Karpas-422 (cell line): ENCODE measurements at regions not wholly inside any gene's neighbourhood (a gene's known extent, or its start where the extent isn't known, plus 50 kb on each side); places are given as distances from the start of the nearest gene placed in this dataset.

Experiments used
- DNase-seq: peaks from one replicate; pipeline ENCODE4 v3.0.0-alpha.2; 2015
- H2AFZ ChIP-seq: fragments of 200-600 bp; sonication (generic); 2 replicates; pipeline ENCODE4 v1.6.1; 2014; ENCODE audit warnings: antibody characterized with exemption, low read length, mixed read lengths
- H3K27ac ChIP-seq: fragments of 200-600 bp; sonication (generic); 2 replicates; pipeline ENCODE4 v1.5.1; 2014; ENCODE audit warnings: mild to moderate bottlenecking, low read length, moderate library complexity
- H3K27me3 ChIP-seq: fragments of 200-600 bp; sonication (generic); 2 replicates; pipeline ENCODE4 v1.6.1; 2014; ENCODE audit warnings: low read length, mixed read lengths
- H3K36me3 ChIP-seq: fragments of 200-600 bp; sonication (generic); 2 replicates; pipeline ENCODE4 v1.6.1; 2014; ENCODE audit warnings: low read length, mixed read lengths; ENCODE audit not compliant: insufficient read depth
- H3K4me1 ChIP-seq: fragments of 200-600 bp; sonication (generic); 2 replicates; pipeline ENCODE4 v1.6.1; 2014; ENCODE audit warnings: mild to moderate bottlenecking, low read length, mixed read lengths
- H3K4me2 ChIP-seq: fragments of 200-600 bp; sonication (generic); 2 replicates; pipeline ENCODE4 v1.6.1; 2014; ENCODE audit warnings: low read length, low read depth, mild to moderate bottlenecking; ENCODE audit not compliant: poor library complexity, severe bottlenecking
- H3K4me3 ChIP-seq: fragments of 200-600 bp; sonication (generic); 2 replicates; pipeline ENCODE4 v1.5.1; 2014; ENCODE audit warnings: mild to moderate bottlenecking, antibody characterized with exemption, low read length, mixed read lengths
- H3K79me2 ChIP-seq: fragments of 200-600 bp; sonication (generic); 2 replicates; pipeline ENCODE4 v1.6.1; 2014; ENCODE audit warnings: mild to moderate bottlenecking, low read length, mixed read lengths
- H3K9ac ChIP-seq: fragments of 200-600 bp; sonication (generic); 2 replicates; pipeline ENCODE4 v1.6.0; 2014; ENCODE audit warnings: low read length
- H3K9me2 ChIP-seq: fragments of 200-600 bp; sonication (generic), shearing (Covaris generic); replicated peaks from 2 replicates; pipeline ENCODE4 v1.6.0; 2014; ENCODE audit warnings: mild to moderate bottlenecking, low read length, moderate library complexity; ENCODE audit not compliant: insufficient read depth
- H3K9me3 ChIP-seq: fragments of 300-700, 200-600 bp; sonication (generic); 2 replicates; pipeline ENCODE4 v1.6.1; 2014; ENCODE audit warnings: low read length, mixed read lengths
- H4K20me1 ChIP-seq: fragments of 200-600 bp; sonication (generic); 2 replicates; pipeline ENCODE4 v1.6.1; 2014; ENCODE audit warnings: mild to moderate bottlenecking, antibody characterized with exemption, low read length, low read depth; ENCODE audit not compliant: insufficient read depth

DNA sequence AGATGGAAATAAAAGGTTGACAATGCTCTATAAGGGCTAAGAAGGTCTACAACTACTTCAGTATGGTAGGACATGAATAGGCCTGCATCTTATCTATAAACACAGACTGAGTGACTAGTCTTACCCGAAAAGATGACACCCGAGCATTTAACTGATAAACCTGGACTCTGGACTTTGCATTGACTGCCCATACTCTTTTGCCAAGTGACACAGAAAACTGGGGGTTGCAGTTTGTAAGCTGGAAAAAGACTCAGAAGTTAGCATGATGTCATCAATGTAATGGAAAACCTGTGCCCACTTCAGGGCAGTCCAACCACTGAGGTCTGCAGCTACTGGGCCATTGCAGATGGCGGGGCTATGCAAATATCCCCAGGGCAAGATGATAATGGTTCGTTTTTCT lies 258.3 kb upstream of the NEGR1 start:
- Histone ChIP-seq H3K27me3 (no peaks in the 10 kb centered on the region), H2AFZ (no peak overlapping the region), H3K4me2 (no peak overlapping the region), H3K9ac (no peak overlapping the region), H3K4me3 (no peak overlapping the region), H3K9me2 (no peaks in the 10 kb centered on the region), H3K36me3 (no peaks in the 10 kb centered on the region), H3K27ac (no peak overlapping the region), H4K20me1 (no peaks in the 10 kb centered on the region), H3K9me3 (peaks cover 16% of the 10 kb centered on the region), H3K79me2 (no peaks in the 10 kb centered on the region), H3K4me1 (no peaks in the 10 kb centered on the region)
- no peak for DNase-seq

DNA sequence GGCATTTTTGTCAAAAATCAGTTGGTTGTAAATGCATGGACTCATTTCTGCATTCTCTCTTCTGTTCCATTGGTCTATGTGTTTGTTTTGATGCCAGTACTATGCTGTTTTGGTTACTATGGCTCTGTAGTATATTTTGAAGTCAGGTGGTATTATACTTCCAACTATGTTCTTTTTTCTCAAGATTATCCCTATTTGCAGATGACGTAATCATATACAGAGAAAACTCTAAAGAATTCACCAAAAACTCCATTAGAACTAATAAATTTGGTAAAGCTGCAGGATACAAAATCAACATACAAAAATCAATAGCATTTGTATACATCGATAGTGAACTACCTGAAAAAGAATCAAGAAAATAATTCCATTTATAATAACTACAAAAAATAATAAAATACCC lies 253.1 kb upstream of the NEGR1 start:
- Histone ChIP-seq H3K9me3 (peaks cover 24% of the 10 kb centered on the region), H3K4me2 (no peak overlapping the region), H3K4me1 (no peaks in the 10 kb centered on the region), H3K27ac (no peak overlapping the region), H2AFZ (no peak overlapping the region), H3K79me2 (no peaks in the 10 kb centered on the region), H3K4me3 (no peak overlapping the region), H3K9me2 (no peaks in the 10 kb centered on the region), H4K20me1 (no peaks in the 10 kb centered on the region), H3K36me3 (no peaks in the 10 kb centered on the region), H3K9ac (no peak overlapping the region), H3K27me3 (no peaks in the 10 kb centered on the region)
- no peak for DNase-seq

DNA sequence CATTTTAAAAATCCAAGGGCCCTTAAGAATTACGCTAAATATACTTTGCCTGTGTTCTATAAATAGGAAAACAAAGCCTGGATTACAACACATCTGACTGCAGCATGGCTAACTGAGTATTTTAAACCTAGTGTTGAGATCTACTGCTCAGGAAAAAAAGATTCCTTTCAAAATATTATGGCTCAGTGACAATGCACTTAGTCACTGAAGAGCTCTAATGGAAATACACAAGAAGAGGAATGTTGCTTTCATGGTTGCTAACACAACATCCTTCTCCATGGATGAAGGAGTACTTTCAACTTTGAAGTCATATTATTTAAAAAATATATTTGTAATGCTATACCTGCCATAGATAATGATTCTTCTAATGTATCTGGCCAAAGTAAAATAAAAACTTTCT lies 248.3 kb upstream of the NEGR1 start:
- no peaks in the 10 kb centered on the region for H3K4me1 ChIP-seq
- no peak for DNase-seq
- no peak overlapping the region for H3K27ac ChIP-seq
- no peak overlapping the region for H3K9ac ChIP-seq
- no peaks in the 10 kb centered on the region; the same call in 1 of the 2 replicates for H3K9me2 ChIP-seq
- no peaks in the 10 kb centered on the region for H3K79me2 ChIP-seq
- no peaks in the 10 kb centered on the region for H3K36me3 ChIP-seq
- no peaks in the 10 kb centered on the region for H4K20me1 ChIP-seq
- no peak overlapping the region for H3K4me3 ChIP-seq
- H3K27me3 ChIP-seq = no peaks in the 10 kb centered on the region
- H3K4me2 ChIP-seq = no peak overlapping the region
- H2AFZ ChIP-seq = no peak overlapping the region
- peaks cover 27% of the 10 kb centered on the region for H3K9me3 ChIP-seq

DNA sequence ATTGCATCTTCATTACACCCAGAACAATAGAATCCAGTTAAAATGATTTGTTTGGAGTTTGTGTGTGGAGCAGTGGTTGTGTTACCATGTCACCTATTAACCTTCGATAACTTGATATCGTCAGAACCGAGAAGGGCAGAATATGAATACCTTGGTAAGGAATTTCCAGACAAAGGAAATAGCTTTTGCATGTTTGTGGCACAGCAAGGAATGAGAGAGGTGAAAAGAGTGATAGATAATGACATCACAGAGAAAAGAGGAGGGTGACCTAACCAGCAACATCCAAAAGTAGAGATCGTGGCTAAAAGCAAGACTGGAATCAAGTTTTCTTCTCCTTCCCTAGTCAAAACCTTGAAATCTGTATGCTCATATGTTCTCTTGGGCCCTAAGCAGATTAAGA lies 244.6 kb upstream of the NEGR1 start:
- H3K9ac ChIP-seq = no peak overlapping the region
- H3K9me2 ChIP-seq = no peaks in the 10 kb centered on the region; the same call in 1 of the 2 replicates
- H3K4me2 ChIP-seq = no peak overlapping the region
- H3K36me3 ChIP-seq = no peaks in the 10 kb centered on the region
- no peak overlapping the region for H3K4me3 ChIP-seq
- no peak for DNase-seq
- no peaks in the 10 kb centered on the region for H4K20me1 ChIP-seq
- H3K27me3 ChIP-seq = no peaks in the 10 kb centered on the region
- H3K27ac ChIP-seq = no peak overlapping the region
- no peaks in the 10 kb centered on the region for H3K4me1 ChIP-seq
- peaks cover 8% of the 10 kb centered on the region for H3K9me3 ChIP-seq
- H2AFZ ChIP-seq = no peak overlapping the region
- no peaks in the 10 kb centered on the region for H3K79me2 ChIP-seq

DNA sequence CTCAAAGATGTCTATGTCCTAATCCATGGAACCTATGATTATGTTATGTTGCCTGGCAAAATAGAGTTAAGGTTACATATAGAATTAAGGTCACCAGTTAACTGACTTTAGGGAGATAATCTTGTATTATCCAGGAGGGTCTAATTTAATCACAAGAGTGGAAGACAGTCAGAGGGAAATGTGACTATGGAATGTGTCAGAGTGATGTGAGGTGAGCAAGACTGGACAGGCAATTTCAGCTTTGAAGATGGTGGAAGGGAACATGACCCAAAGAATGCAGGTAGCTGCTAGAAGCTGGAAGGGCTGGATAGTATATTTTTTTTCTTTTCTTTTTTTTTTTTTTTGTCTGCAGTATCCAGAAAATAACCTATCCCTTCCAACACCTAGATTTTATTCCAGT lies 241.7 kb upstream of the NEGR1 start:
- Histone ChIP-seq H3K27ac (no peak overlapping the region), H3K4me2 (no peak overlapping the region), H3K9me2 (no peaks in the 10 kb centered on the region; the same call in 1 of the 2 replicates), H3K9me3 (peaks cover 14% of the 10 kb centered on the region), H3K36me3 (no peaks in the 10 kb centered on the region), H3K4me3 (no peak overlapping the region), H4K20me1 (no peaks in the 10 kb centered on the region), H3K79me2 (no peaks in the 10 kb centered on the region), H2AFZ (no peak overlapping the region), H3K27me3 (no peaks in the 10 kb centered on the region), H3K4me1 (no peaks in the 10 kb centered on the region), H3K9ac (no peak overlapping the region)
- no peak for DNase-seq

DNA sequence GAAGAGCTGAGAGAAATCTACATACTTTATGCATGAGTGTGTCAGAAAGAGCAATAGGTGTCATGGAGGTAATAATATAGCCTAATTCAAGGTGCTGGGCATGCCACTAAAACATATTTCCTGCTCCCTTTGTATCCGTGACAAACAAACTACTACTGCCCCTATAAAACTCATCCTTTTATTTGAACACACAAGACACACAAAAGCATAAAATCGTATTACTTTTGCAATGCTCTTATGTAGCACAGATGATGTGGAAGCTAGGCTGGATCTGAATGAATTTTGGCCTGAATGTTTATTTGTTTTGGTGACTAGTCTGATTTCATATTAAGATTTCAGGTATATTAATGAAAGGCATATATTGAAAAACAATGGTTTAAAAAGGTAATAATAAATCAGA lies 239.3 kb upstream of the NEGR1 start:
- no peak overlapping the region for H2AFZ ChIP-seq
- no peak for DNase-seq
- no peaks in the 10 kb centered on the region for H3K4me1 ChIP-seq
- H3K27me3 ChIP-seq = no peaks in the 10 kb centered on the region
- H3K9me2 ChIP-seq = no peaks in the 10 kb centered on the region; the same call in 1 of the 2 replicates
- H3K36me3 ChIP-seq = no peaks in the 10 kb centered on the region
- peaks cover 17% of the 10 kb centered on the region for H3K9me3 ChIP-seq
- H3K4me3 ChIP-seq = no peak overlapping the region
- no peaks in the 10 kb centered on the region for H3K79me2 ChIP-seq
- H4K20me1 ChIP-seq = no peaks in the 10 kb centered on the region
- H3K27ac ChIP-seq = no peak overlapping the region
- H3K4me2 ChIP-seq = no peak overlapping the region
- H3K9ac ChIP-seq = no peak overlapping the region

DNA sequence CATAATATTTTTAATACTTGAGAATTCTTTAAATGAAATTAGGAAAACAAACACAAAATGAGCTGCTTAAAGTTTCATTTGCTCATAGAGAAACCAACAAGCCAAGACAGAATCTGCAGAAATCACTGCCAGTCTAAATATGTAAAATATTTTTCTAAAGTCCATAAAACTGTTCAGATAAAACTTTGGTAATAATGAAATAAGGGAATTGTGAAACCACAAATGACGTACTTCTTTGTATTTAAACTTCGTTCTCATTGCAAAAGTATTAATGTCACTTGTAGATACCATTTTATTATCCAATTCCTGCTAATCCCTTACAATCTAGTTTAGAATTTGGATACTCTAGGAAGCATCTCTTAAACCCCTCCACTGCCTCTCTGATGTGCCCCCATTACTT lies 234.5 kb upstream of the NEGR1 start:
- Histone ChIP-seq H3K27me3 (no peaks in the 10 kb centered on the region), H3K9me2 (no peaks in the 10 kb centered on the region), H3K27ac (no peak overlapping the region), H4K20me1 (no peaks in the 10 kb centered on the region), H3K4me3 (no peak overlapping the region), H3K9ac (no peak overlapping the region), H3K79me2 (no peaks in the 10 kb centered on the region), H3K9me3 (peaks cover 28% of the 10 kb centered on the region), H3K36me3 (no peaks in the 10 kb centered on the region), H2AFZ (no peak overlapping the region), H3K4me1 (no peaks in the 10 kb centered on the region), H3K4me2 (no peak overlapping the region)
- no peak for DNase-seq

DNA sequence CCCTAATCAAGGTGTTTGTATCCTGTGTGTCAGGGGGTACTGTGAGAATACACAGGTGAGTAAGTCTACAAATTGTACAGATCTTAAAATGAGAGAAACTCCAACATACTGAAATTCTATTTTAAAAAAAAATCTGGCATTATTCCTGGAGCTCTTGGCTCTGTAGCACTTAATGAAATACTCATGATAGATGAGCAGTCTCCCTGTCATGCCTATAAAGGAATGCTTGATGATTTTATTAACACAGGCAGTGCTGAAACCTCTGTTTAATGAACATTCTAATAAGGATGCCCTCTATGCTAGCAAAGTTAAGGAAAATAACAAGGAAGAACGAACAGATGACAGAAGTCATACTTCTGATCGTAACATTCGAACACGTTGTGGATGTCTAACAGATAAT lies 233.9 kb upstream of the NEGR1 start:
- H3K4me3 ChIP-seq = no peak overlapping the region
- peaks cover 28% of the 10 kb centered on the region for H3K9me3 ChIP-seq
- no peak for DNase-seq
- no peak overlapping the region for H2AFZ ChIP-seq
- no peak overlapping the region for H3K9ac ChIP-seq
- H3K4me1 ChIP-seq = no peaks in the 10 kb centered on the region
- H3K79me2 ChIP-seq = no peaks in the 10 kb centered on the region
- H3K4me2 ChIP-seq = no peak overlapping the region
- no peaks in the 10 kb centered on the region for H3K36me3 ChIP-seq
- H3K9me2 ChIP-seq = no peaks in the 10 kb centered on the region
- H3K27ac ChIP-seq = no peak overlapping the region
- no peaks in the 10 kb centered on the region for H4K20me1 ChIP-seq
- H3K27me3 ChIP-seq = no peaks in the 10 kb centered on the region

DNA sequence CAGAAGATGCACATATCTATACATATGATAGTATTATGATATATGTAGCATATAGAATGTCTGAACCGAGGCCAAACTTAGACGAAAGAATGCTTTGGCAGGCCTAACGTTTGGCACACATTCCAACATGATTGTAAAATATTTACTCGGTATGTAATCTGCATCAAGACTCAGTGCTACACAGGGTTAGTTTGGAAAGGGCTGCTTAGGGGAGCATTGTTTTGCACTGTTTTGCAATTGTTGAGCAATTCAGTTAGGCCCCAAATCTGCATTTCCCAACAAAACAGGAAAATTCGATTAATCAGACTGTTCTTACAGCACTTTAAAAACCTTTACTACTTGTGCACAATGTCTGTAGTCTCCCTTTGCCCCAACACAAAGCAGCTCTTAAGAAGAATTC lies 216.0 kb upstream of the NEGR1 start:
- no peaks in the 10 kb centered on the region for H3K36me3 ChIP-seq
- no peaks in the 10 kb centered on the region for H3K79me2 ChIP-seq
- no peak overlapping the region for H2AFZ ChIP-seq
- no peak overlapping the region for H3K4me2 ChIP-seq
- no peaks in the 10 kb centered on the region for H3K9me2 ChIP-seq
- H3K27me3 ChIP-seq = no peaks in the 10 kb centered on the region
- no peak overlapping the region for H3K27ac ChIP-seq
- no peaks in the 10 kb centered on the region for H4K20me1 ChIP-seq
- H3K4me1 ChIP-seq = no peaks in the 10 kb centered on the region
- no peak for DNase-seq
- no peak overlapping the region for H3K4me3 ChIP-seq
- peaks cover 26% of the 10 kb centered on the region for H3K9me3 ChIP-seq
- H3K9ac ChIP-seq = no peak overlapping the region
